GM18508 (cell line): ENCODE measurements at regions not wholly inside any gene's neighbourhood (a gene's known extent, or its start where the extent isn't known, plus 50 kb on each side); places are given as distances from the start of the nearest gene placed in this dataset.

Source experiments
- ATAC-seq: cut with Tn5 transposase; IDR thresholded peaks from one replicate; pipeline ENCODE4 v1.9.1; 2021; ENCODE audit warnings: moderate number of reproducible peaks; ENCODE audit not compliant: insufficient read depth, unreplicated experiment

- no peak for ATAC-seq
These were observed 156.9 kb upstream of the SOX11 start for GRCh38 chr2:5535301-5535700.

DNA sequence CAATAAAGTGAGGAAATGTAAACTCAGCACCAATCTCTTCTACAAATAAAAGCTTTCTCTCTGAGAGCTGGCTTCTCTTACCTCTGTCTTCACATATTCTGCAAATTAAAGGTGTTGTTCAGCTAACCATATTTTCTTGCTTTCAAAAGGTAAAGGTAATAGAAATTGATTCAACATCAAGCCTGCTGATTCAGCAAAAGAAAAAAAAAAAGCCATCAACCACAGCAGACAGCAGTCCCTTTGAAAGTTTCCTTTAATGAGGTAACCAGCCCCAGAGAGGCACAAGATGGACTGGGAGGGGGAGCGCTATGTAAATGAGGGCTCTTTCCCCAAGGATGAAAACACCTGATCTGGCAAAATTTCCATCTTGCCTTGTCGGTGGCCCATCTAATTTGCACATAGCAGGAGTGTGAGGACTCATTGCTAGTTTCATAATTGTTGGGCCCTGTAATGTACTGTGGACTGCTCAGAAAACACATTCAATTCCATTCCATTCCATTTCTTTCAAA lies 154.9 kb upstream of the SOX11 start:
- ATAC-seq: no peak

DNA sequence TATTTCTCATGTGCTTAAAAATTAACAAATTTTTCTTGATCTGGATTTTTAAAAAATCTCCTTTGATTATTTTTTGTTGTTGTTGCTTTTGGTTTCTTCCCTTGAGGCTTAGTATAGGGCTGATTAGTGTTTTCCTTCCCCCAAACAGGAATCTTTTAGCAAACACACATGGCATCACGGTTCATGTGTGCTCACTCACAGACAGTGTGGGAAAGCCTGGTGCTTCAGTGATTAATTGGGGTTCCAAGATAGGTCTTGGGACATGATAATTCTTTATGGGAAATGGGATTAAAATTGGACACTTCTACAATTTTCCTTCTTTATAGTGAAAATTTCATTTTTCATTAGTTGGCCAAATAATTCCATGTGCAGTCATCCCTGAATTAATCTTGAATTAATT lies 153.9 kb upstream of the SOX11 start:
- ATAC-seq: no peak

GRCh38 chr2:5538772-5539171 lies 153.4 kb upstream of the SOX11 start:
- no peak for ATAC-seq

DNA sequence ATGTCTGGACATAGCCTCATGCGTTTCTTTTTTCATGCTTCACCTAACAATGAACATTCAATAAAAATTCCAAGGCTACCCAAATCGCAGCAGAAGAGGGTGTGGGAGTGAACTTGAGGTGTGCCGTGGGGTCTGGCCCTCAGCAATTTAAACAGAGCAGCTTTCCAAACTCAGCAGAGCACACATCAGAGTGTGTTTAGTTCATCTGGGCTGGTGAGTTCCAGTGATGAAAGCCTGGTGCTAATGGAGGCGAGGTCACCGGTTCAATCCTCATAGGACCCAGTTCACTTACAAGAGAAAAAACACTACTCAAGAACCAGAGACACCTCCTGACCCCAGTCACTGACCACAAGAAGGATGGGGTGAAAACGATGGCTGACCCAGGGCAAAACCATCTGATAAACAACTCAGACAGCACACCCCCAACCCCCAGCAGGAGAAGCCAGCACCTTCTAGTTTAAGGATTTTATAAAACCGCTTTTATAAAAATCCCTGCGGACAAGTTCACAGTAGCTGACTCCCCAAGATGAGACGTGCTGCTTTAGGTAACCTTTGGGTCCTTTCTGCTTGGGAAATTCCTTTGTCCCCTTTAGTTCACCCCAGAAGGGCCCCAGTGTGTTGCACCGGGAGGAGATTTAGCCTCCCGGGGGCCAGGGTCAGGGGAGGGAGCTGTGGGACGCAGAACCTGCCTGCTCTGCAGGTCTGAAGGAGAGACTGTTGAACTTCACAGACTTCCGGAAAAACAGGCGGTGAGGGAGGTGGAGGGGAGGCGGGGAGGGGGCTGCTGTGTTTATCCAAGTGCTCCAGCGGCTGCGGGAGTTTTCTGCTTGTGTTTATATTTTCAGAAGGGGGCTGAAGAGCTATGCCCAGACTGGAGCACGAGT lies 152.7 kb upstream of the SOX11 start:
- ATAC-seq: no peak

DNA sequence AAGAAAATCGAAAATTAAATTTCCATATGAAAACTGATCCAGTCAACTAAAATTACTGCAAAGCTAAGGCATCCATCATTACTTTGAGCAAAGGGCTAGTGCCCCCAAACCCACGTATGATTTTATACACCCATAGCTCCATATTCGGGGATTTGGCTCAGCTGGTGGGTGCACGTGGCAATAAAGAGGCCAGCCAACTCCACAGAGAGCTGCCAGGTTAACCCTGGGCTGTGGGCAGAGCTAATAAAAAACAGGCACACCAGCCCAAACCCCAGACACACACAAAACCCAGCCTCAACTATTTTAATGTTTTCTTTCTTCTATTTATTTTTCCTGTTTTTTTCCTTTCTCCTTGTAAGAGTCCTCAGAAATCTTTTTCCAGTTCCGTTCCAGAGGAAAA lies 151.3 kb upstream of the SOX11 start:
- ATAC-seq: no peak

- no peak for ATAC-seq
These were observed 147.9 kb upstream of the SOX11 start for GRCh38 chr2:5544205-5544786.

DNA sequence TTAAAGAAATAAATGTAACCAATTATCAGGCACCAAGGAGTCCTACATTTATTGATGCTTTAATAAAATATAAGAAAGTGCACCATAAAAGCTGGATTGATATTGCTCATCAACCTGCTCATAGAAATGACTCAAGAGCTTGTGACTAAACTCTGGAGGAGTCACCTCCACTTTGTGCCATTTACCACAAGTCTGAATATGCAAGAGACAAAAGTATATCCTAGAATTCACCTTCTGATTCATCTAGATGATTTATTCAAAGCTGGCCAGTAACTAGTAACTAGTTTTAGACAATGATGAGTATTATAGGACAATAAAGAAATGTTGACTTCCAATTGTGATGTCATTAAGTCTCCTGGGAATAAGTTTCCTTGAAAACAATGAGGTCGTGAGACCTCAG lies 146.0 kb upstream of the SOX11 start:
- ATAC-seq: no peak

DNA sequence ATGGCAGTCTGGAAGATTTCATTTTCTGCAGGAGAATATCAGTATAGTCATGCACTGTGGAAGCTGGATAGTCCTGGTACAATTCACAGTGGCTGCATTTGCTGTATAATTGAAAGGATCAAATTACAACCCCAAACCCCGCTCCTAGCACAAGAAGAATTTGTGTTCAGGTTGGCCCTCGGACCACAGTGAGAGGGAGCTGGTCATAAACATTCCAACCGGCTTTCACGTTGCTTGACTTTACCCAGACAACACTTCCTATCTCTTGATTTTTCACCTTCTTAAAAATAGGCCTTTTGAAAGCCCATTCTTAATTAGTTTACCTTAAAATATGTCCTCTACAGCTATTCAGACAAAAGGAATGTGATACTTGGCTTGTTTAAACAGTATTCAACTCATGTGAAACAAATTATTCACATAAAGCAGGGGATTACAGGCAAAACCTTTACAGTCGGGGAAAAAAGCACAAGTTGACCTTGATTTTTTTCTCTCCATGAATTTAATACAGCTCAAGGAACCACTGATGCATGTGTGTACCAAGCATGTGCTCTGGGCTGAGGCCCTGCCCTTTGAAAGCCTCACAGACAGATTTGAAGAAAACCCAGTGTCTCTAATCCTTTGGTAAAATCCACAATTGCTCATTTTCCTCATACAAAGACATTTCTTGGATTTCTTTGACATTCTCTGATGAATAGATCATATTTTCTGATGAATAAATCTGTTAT lies 143.0 kb upstream of the SOX11 start:
- no peak for ATAC-seq

DNA sequence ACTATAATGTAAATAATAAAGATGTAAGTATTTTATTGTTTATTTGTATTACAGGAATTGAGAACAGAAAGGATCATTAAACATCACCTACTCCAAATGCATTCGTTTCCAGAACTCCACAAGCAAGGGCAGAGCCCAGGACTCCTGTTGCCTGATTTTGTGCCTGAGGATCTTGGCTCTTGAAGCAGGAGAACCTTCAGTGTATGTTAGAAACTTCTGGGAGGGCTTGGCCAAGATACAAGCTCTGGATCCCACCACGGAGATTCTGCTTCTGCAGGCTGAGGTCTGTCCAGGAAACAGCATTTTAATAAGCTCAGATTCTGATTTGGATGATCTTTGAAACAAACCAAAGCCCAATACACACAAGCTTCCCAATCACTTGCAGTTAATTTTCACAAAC lies 142.4 kb upstream of the SOX11 start:
- ATAC-seq: no peak

- ATAC-seq: no peak
These were observed 136.5 kb upstream of the SOX11 start for GRCh38 chr2:5555636-5556035.

DNA sequence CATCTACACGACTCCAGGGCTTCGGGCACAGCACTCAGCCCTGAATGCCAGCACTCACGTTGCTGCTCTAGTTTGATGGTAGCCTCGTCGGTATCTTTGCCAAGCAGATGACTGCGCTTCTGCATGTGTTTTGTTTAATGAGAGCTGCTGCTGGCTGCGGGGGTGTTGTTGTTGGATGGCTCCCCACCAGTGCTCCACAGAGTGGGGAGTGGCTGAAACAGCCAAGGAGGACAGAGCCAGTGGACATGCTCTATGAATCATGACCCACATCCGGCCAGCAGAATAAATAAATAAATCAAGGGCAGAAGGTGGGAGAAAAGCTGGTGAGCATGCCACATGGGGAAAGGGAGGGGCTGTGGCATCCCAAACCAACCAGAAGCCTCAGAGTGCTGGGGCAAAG lies 131.2 kb upstream of the SOX11 start:
- ATAC-seq: no peak

DNA sequence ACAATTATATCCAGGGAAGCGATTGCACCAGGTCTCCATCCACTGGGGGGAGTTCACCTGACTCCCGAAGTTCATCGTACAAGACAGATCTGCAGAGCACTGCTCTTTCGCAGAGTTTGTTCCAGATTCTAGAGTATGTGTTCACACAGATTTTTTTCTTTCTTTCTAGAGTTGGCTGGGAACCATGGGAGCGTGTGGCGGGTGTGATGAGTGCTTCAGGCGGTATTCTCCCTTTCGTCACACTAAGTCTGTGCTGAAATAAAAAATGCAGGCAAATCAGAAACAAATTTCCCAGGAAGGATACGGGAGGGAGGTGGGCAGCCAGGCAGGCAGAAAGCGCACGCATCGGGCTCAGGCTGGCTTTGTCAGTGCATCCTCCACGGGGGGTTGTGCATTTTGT lies 129.8 kb upstream of the SOX11 start:
- no peak for ATAC-seq

DNA sequence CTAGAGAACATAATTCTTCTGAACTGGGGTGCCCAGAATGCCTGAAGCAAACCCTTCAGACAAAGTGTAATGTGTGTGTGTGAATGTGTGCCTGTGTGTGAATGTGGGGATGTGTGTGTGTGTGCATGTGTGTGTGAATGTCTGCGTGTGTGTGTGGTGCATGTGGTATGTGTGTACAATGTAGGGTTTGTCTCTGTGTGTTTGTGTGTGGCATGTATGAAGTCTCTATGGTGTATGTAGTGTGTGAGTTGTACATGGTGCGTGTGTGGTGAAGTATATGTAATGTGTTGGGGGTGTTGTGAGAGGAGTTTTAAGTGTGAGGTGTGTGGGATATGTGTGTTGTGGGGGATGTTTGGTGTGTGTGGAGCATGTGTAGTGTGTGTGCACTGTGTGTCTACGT lies 129.3 kb upstream of the SOX11 start:
- no peak for ATAC-seq

DNA sequence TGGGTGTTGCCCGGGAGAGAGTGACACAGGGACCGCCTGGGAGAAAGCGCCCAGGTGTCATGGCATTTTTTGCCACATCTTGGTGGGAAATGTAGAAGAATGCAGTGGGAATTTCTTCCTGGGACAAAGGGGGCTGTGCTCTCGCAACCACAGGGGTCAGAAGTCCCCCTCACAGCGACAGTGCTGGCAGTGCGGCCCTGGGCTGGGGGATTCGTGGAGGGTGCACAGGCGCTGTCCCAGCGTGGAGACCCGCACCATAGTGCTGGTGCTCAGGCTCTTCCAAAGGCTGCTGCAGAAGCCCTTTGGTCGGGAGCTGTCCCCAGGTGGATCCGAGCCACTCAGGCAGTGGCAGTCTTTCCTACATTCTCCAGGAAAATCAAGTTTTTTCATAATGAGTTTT lies 128.8 kb upstream of the SOX11 start:
- ATAC-seq: no peak

DNA sequence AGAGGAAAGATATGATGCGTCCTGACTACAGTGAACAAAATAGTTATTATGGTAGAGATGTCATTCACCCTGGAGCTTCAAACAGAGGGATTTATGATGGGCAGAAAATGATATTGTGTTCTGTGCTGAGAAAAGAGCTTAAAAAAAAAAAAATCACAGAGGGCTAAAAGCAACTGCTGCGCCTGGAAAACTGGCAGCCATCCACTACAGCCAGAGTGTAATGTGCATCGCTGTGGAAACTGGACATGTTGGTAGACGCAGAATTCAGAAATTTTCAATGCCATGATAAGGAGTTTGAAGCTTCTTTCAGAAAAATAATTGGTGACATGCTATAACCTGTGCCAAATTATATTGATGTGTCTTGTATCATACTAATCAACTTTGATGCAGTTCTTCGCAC lies 122.9 kb upstream of the SOX11 start:
- ATAC-seq: no peak

GRCh38 chr2:5576015-5576414 lies 116.2 kb upstream of the SOX11 start:
- ATAC-seq: no peak

- no peak for ATAC-seq
These were observed 104.4 kb upstream of the SOX11 start for GRCh38 chr2:5587766-5588165.

DNA sequence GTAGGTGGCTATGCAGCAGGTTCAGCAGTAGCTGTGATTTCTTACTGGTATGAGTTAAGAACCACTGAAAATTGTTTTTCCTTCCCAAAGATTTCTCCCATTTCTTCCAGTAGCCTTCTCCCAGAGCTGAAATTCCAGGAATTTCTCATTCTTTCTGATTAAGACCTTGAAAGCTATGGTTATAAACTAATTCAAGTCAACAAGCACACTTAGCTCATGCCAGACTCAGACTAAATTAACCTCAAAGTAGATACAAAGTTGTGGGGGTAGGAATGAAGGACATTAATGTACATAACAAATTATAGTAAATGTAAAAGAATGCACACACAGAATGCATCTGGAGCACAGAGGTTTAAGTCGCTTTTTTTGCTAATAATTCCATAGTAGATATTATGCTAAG lies 103.6 kb upstream of the SOX11 start:
- no peak for ATAC-seq

DNA sequence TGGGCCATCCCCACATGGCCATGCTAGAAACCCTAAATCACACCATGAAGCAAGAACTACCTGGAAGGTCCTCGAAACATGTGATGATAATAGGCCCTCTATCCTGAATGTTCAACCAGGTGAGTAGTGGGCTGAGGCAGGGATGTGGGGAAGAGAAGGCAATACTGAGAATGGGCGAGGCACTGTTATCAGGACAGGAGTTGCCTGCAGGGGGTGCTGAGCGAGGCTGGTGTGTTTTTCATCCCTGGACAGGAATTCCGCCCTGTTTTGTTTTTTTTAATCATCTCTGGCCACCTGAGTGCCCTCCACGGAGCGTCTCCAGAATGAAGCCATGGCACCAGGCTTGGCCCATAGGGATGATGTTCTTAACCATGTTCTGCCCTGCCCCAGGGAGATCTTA lies 103.0 kb upstream of the SOX11 start:
- no peak for ATAC-seq

DNA sequence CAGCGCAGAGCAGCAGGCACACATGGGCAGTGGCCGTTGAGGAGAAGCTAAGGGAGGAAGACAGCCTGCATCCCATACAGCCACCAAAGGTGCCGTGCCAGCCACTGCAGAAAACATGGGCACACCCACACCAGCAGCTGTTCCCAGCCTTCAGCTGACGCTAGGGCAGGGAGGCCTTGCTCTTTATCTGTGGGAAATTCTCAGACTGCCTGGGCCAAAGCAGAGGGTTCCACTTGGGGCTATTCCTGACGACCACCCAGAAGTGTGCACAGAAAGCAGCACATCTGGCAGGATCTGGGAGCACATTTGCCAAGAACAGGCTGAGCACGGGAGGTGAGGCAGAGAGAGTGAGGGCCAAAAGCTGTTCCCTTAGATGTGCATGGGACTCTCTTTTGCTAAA lies 101.3 kb upstream of the SOX11 start:
- no peak for ATAC-seq
